ENCODE measurements at regions not wholly inside any gene's neighbourhood (a gene's known extent, or its start where the extent isn't known, plus 50 kb on each side); places are given as distances from the start of the nearest gene placed in this dataset.

DNA sequence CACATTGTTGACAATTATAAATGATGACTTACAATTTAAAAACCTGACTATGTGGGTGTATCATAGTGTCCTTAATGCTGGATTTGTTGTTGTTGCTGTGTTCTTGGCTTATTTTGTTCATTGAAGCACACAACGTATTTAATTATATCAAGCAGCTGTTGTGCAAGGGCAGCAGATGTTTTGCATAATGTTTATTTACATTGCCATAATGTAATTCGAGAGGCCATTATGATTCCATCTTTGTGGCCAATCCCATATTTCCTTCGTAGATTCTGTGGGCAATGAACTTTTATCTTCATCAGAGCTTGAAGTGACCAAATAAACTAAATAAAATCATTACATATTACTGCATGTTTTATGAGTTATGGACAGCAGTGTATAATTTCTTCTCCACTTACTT is 422.6 kb upstream of the GALNTL6 start (continued):
- TF ChIP-seq, protein P1, sequence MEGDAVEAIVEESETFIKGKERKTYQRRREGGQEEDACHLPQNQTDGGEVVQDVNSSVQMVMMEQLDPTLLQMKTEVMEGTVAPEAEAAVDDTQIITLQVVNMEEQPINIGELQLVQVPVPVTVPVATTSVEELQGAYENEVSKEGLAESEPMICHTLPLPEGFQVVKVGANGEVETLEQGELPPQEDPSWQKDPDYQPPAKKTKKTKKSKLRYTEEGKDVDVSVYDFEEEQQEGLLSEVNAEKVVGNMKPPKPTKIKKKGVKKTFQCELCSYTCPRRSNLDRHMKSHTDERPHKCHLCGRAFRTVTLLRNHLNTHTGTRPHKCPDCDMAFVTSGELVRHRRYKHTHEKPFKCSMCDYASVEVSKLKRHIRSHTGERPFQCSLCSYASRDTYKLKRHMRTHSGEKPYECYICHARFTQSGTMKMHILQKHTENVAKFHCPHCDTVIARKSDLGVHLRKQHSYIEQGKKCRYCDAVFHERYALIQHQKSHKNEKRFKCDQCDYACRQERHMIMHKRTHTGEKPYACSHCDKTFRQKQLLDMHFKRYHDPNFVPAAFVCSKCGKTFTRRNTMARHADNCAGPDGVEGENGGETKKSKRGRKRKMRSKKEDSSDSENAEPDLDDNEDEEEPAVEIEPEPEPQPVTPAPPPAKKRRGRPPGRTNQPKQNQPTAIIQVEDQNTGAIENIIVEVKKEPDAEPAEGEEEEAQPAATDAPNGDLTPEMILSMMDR (conservative IDR thresholded peaks at IDR 0.05; ENCODE audit: low read depth in 2 of 2) = no peak
- TF ChIP-seq EZH2 (IDR thresholded peaks at IDR 0.05; ENCODE audit: low read depth, unreplicated experiment) (no peak), EZH2phosphoT487 (IDR thresholded peaks at IDR 0.05; ENCODE audit: unreplicated experiment) (no peak)

- H3K4me1 ChIP-seq (ENCODE audit: insufficient read depth) = no peaks in the 10 kb centered on the region
- Mint-ChIP-seq H3K4me3 (no peak overlapping the region), H3K4me1 (no peaks in the 10 kb centered on the region), H3K36me3 (ENCODE audit: low read depth) (no peaks in the 10 kb centered on the region), H3K27me3 (ENCODE audit: insufficient read depth, low read depth, poor library complexity) (no peaks in the 10 kb centered on the region), H3K27ac (no peak overlapping the region; the same call in 1 of the 2 replicates), H3K9me3 (no peaks in the 10 kb centered on the region)
- H3K27me3 ChIP-seq (ENCODE audit: insufficient read depth) = no peaks in the 10 kb centered on the region
- no peak overlapping the region for H2AFZ ChIP-seq
- H3K9me2 ChIP-seq (ENCODE audit: insufficient read depth) = no peaks in the 10 kb centered on the region; the same call in 1 of the 2 replicates
- no peak overlapping the region for H3K4me3 ChIP-seq
- no peaks in the 10 kb centered on the region for H3K79me2 ChIP-seq (replicated peaks; ENCODE audit: insufficient read depth)
- DNase-seq (ENCODE audit: low spot score) = no peak
- no peak for ATAC-seq
- no peak overlapping the region for H3K4me2 ChIP-seq
- H4K20me1 ChIP-seq (replicated peaks; ENCODE audit: insufficient read depth) = no peaks in the 10 kb centered on the region; the same call in 1 of the 2 replicates
- H3F3A ChIP-seq (replicated peaks; ENCODE audit: low read depth) = no peaks in the 10 kb centered on the region
- H3K27ac ChIP-seq (ENCODE audit: low read depth) = no peak overlapping the region
- no peaks in the 10 kb centered on the region for H3K36me3 ChIP-seq (ENCODE audit: insufficient read depth)
- TF ChIP-seq, protein P1 (conservative IDR thresholded peaks at IDR 0.05; ENCODE audit: low read depth in 2 of 2) = no peak
- TF ChIP-seq EZH2phosphoT487 (IDR thresholded peaks at IDR 0.05; ENCODE audit: unreplicated experiment) (no peak), CREB1 (CRISPR knock-in tag; IDR thresholded peaks at IDR 0.05; ENCODE audit: low read depth) (no peak), ZNF331 (CRISPR knock-in tag; IDR thresholded peaks at IDR 0.05; ENCODE audit: low read depth) (no peak), ZNF114 (CRISPR knock-in tag; IDR thresholded peaks at IDR 0.05) (no peak), POLR2AphosphoS5 (IDR thresholded peaks at IDR 0.05; ENCODE audit: low read depth) (no peak), JUNB (IDR thresholded peaks at IDR 0.05; ENCODE audit: unreplicated experiment) (no peak), NANOG (IDR thresholded peaks at IDR 0.05; ENCODE audit: borderline replicate concordance) (no peak)
- TF ChIP-seq, protein P2, sequence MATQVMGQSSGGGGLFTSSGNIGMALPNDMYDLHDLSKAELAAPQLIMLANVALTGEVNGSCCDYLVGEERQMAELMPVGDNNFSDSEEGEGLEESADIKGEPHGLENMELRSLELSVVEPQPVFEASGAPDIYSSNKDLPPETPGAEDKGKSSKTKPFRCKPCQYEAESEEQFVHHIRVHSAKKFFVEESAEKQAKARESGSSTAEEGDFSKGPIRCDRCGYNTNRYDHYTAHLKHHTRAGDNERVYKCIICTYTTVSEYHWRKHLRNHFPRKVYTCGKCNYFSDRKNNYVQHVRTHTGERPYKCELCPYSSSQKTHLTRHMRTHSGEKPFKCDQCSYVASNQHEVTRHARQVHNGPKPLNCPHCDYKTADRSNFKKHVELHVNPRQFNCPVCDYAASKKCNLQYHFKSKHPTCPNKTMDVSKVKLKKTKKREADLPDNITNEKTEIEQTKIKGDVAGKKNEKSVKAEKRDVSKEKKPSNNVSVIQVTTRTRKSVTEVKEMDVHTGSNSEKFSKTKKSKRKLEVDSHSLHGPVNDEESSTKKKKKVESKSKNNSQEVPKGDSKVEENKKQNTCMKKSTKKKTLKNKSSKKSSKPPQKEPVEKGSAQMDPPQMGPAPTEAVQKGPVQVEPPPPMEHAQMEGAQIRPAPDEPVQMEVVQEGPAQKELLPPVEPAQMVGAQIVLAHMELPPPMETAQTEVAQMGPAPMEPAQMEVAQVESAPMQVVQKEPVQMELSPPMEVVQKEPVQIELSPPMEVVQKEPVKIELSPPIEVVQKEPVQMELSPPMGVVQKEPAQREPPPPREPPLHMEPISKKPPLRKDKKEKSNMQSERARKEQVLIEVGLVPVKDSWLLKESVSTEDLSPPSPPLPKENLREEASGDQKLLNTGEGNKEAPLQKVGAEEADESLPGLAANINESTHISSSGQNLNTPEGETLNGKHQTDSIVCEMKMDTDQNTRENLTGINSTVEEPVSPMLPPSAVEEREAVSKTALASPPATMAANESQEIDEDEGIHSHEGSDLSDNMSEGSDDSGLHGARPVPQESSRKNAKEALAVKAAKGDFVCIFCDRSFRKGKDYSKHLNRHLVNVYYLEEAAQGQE (IDR thresholded peaks at IDR 0.05; ENCODE audit: unreplicated experiment) = no peak
- TF ChIP-seq, protein P3, sequence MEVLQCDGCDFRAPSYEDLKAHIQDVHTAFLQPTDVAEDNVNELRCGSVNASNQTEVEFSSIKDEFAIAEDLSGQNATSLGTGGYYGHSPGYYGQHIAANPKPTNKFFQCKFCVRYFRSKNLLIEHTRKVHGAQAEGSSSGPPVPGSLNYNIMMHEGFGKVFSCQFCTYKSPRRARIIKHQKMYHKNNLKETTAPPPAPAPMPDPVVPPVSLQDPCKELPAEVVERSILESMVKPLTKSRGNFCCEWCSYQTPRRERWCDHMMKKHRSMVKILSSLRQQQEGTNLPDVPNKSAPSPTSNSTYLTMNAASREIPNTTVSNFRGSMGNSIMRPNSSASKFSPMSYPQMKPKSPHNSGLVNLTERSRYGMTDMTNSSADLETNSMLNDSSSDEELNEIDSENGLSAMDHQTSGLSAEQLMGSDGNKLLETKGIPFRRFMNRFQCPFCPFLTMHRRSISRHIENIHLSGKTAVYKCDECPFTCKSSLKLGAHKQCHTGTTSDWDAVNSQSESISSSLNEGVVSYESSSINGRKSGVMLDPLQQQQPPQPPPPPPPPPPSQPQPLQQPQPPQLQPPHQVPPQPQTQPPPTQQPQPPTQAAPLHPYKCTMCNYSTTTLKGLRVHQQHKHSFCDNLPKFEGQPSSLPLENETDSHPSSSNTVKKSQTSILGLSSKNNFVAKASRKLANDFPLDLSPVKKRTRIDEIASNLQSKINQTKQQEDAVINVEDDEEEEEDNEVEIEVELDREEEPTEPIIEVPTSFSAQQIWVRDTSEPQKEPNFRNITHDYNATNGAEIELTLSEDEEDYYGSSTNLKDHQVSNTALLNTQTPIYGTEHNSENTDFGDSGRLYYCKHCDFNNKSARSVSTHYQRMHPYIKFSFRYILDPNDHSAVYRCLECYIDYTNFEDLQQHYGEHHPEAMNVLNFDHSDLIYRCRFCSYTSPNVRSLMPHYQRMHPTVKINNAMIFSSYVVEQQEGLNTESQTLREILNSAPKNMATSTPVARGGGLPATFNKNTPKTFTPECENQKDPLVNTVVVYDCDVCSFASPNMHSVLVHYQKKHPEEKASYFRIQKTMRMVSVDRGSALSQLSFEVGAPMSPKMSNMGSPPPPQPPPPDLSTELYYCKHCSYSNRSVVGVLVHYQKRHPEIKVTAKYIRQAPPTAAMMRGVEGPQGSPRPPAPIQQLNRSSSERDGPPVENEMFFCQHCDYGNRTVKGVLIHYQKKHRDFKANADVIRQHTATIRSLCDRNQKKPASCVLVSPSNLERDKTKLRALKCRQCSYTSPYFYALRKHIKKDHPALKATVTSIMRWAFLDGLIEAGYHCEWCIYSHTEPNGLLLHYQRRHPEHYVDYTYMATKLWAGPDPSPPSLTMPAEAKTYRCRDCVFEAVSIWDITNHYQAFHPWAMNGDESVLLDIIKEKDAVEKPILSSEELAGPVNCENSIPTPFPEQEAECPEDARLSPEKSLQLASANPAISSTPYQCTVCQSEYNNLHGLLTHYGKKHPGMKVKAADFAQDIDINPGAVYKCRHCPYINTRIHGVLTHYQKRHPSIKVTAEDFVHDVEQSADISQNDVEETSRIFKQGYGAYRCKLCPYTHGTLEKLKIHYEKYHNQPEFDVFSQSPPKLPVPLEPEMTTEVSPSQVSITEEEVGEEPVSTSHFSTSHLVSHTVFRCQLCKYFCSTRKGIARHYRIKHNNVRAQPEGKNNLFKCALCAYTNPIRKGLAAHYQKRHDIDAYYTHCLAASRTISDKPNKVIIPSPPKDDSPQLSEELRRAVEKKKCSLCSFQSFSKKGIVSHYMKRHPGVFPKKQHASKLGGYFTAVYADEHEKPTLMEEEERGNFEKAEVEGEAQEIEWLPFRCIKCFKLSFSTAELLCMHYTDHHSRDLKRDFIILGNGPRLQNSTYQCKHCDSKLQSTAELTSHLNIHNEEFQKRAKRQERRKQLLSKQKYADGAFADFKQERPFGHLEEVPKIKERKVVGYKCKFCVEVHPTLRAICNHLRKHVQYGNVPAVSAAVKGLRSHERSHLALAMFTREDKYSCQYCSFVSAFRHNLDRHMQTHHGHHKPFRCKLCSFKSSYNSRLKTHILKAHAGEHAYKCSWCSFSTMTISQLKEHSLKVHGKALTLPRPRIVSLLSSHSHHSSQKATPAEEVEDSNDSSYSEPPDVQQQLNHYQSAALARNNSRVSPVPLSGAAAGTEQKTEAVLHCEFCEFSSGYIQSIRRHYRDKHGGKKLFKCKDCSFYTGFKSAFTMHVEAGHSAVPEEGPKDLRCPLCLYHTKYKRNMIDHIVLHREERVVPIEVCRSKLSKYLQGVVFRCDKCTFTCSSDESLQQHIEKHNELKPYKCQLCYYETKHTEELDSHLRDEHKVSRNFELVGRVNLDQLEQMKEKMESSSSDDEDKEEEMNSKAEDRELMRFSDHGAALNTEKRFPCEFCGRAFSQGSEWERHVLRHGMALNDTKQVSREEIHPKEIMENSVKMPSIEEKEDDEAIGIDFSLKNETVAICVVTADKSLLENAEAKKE (CRISPR knock-in tag; IDR thresholded peaks at IDR 0.05) = no peak
These were observed 434.9 kb upstream of the GALNTL6 start for GRCh38 chr4:171378323-171378722.

Data from GM23338 (cell line).